NCI-H446 treated with DMSO at 0.1 percent for 48 hours (cell line): ENCODE measurements at regions not wholly inside any gene's neighbourhood (a gene's known extent, or its start where the extent isn't known, plus 50 kb on each side); places are given as distances from the start of the nearest gene placed in this dataset.

ENCODE experiments used
- DNase-seq: peaks from one replicate; lab custom pipeline; 2025; lab: John Stamatoyannopoulos, UW

DNA sequence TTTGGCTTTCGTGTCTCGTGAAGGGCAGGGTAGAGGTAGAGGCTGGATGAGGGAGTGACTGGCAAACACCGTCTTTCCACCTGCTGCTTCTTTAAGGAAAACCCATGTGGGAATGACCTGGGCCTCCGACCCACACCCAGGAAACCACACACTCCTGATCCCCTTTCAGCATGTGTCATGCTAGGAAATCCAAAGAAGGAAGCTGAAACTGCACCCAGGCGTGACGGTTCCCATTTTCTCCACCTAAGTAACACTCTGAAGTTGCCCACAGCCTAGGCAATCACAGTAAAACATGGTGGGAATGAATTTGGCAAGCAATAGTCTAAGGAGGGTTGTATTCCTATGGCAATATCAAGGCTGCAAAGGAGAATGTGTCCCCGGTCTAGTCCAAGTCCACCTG is 538.4 kb upstream of the NOX3 start:
- no peak for DNase-seq

DNA sequence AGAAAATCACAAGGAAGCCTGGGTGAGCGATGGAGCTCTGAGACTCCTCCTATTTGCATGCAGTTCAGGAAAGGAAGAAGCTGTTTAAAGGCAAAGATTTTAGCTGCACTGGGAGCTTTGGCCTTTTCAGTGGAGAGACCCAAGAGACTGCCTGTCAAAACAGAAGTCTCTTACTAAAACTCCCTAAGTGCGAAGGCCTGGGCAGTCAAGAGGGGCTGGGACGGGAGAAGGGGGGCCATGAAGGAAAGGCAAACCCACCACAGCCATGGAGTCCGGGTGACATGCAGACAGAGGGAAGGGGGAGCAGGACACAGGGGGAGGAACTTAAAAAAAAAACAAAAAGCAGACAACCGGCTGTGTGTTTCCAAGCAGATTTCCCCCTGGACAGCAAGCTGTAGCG is 537.6 kb upstream of the NOX3 start:
- DNase-seq = no peak

DNA sequence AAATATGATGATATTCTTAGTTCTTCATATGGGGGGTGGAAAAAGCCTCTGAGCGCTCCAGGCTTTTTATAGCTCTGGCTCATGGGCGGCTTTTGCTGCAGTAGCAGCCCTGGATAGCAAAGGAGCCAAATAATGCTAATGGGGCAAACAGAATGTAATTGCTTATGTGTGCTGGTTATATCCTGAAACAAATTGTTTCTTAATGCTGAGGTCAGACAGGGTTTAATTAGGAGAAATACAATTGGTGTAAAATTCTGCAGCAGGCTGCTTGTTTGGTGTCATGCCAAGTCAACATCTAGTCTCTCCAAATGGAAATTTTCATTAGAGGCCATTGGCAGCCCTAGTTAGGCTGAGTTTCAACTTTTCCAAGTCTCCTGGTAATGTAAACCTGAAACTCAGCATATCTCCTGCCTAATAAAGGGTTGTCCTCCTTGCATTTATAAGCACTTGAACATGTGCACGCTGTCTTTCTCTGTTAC is 530.1 kb upstream of the NOX3 start:
- peak; percentile 37 for DNase-seq

DNA sequence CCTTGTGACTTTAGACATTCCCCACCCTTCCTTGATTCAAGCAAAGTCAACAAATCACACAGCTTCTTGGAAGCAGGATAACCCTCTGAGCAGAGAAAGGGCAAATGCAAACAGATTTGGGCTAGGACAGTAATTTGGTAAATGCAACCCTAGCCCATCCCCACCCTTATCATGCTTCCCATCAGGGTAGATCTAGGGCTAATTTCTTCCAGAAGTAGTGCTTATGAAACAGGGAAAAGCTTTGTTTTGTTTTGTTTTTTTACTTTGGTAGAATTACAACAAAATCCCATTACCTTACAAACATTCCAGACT is 525.1 kb upstream of the NOX3 start:
- DNase-seq = no peak

DNA sequence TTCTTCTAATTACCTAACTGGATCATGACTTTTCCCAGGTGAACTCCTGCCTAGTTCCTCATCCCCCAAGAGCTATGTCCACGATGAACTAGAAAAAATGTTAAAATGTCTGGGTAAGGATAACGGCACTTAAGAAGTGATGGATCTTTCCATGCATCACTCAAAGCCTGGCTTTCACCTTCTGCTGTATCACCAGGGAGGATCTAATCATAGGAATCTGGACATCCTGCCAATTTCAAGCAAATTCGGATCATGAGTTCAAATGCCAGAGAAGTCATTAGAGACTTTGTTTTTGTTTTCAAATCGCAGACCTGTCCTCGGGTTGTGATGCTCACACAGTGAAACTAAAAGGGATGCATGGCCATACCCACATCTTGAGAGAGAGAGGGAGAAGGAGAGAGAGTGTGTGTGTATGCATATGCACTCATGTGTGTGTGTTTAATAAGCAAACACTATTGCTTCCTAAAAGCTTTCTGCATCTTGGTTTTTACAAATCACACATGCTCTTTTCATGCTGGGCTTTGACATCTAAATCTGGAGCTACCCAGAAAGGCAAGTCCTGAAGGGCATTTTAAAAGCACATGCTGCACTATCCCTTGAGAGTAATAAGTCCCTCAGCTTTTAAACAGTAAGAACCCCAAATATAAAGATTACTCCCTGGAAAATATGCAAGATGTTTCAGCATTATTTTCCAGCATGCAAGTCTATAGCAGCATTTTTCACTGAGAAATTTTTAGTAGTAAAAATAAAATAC is 524.6 kb upstream of the NOX3 start:
- DNase-seq = no peak

DNA sequence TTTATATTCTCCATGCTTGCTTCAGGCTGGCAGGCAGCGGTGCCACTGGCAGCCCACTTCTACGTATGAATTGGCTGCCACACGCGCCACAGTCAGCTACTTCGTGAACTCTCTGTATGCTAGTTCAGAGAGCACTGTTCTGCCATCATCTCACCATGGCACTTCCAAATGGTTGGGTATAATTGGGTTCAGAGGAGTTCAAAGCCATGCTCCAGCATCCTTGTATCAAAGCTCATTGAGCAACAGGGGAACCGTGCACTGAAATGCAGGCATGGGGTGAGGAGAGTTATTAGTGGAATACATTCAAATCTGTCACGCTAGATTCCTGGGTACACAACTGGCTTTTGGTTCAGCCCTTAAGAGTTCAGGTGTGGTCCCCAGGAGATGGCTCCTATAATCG is 519.9 kb upstream of the NOX3 start:
- DNase-seq = no peak

DNA sequence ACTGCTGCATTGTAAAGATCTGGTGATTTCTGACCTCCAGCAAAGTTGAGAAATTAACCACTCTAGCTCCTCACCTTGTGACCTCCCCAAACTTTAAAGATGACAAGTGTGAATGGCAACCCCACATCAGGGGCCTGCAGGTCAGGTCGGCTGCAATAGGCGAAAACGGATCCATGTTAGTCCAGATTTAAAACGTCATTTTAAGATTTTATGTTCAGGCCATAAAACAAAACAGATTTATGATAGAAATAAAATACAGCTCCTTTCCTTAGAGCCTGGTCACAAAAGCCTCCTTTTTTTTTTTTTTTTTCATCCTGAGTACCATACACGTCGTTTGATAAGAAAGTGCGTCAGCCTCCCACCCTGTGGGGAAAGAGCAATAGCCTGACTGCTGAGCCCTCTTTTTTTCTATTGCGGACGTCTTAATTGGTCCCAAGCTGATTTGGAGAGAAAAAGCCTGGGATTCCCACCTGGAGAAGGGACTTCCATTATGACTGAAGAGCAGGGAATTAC is 519.2 kb upstream of the NOX3 start:
- DNase-seq = no peak

DNA sequence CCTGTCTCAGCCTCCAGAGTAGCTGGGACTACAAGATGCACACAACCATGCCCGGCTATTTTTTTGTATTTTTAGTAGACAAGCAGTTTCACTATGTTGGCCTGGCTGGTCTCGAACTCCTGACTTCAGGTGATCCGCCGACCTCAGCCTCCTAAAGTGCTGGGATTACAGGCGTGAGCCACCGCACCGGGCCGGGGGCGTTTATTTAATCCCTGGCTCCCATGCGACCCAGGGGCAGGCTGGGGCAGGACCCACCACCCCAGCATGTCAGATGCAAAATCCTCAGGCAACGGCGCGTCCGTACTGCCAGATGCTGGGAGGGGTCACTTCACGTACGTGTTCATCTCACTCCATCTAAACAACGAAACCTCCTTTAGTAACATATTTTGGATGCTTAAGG is 518.7 kb upstream of the NOX3 start:
- DNase-seq = no peak

DNA sequence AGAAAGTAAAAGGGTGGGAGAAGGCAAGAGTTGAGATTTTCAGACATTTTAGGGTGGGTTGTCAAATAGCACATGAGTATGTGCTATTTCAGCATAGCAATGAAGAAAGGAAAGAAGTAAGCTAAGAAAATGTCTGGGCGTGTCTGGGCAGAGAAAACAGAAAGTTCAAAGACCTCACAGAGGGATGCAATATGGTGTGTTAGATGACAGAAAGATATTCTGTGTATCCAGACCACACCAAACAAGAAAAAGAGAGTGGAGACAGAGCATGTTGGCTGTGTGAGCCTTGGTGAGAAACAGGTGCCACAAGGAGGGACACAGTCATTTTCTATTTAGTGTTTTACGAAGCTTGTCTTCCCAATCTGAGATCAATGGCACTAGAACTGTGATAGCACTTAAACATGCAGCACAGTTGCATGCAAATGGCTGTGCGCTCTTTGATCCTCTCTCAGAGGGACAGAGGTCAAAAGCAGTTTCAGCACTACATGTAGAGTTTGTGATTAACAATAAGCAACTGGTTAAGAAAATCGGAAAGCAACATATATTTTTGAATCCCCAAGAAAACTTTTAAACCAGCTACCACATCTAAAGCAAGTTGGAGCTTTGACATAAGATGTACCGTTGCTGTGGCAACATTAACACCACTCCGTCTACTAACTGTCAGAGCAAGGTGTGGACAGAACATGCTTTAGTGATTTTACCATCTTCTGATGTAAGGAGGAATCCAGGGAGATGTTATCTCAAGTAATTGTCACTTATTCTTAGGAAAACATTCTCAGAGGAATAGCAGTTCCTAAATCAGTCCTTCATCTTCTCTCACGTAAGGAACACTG is 515.5 kb upstream of the NOX3 start:
- no peak for DNase-seq

DNA sequence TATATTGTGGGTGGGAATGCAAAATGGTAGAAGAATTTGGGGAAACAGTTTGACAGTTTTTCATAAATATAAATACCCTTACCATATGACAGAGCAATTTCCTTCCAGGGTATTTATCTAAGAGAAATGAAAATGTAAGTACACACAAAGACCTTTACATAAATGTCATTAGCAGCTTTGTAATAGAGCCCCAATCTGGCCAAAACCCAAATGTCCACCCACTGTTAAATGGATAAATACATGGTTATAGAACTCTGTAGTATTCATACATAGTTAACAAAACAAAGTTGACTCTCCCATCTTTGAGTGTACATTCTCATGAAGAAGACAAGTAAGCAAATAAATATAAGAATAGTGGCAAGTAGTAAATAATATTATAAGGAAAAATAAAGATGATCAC is 514.8 kb upstream of the NOX3 start:
- DNase-seq = no peak

DNA sequence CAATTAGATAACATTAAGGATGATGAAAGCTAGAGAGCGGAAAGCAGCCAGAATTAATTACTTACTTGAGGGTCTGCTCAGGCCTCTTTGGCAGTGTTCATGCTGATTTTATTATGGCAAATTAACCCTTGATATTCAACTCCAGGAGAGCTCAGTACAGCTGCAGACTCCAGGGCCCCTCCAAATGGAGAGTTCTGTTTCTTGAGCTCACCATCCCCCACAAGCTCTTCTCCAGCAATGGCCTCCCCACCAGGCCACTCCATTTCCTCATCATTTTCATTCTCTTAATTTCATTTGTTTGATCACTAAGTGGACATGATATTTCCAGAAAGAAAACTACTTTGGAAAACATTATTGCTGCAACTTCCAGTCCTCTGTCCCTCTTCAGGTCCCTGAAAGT is 513.3 kb upstream of the NOX3 start:
- DNase-seq = no peak

DNA sequence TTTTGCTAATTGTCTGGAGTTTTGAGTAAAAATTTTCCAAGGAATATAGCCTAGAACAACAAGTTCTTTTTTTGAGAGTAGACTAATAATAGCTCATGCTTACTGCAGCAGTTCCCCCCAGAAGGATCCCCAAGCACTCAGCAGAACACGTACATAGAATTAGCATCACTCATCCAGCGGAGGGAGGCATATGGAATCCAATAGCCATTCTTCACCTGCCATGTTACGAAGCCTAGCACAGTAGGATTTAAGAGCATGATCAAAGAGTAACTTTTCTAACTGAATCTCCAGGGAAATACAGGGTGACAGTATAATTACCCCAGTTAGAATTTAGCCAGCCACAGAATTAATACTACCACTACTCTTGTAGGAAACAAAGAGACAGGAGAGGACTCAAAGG is 511.7 kb upstream of the NOX3 start:
- DNase-seq = no peak

DNA sequence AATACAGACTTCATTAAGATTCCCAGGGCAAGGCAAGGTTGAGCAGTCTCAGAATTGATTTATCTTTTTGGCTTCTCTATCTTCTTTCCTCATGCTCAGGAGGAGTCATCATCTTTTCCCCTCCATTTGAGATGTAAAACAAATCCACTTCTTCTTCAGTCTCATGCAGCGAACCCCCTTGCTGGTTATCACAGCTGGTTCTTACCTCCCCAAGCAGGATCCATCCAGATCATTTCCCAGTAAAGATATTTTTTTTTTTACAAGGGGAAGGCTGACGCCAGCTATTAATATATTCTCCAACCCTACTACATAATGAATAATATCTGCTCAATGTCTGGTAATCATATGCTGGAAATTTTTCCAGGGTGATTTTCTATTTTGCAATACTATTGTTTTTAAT is 508.9 kb upstream of the NOX3 start:
- DNase-seq = no peak

DNA sequence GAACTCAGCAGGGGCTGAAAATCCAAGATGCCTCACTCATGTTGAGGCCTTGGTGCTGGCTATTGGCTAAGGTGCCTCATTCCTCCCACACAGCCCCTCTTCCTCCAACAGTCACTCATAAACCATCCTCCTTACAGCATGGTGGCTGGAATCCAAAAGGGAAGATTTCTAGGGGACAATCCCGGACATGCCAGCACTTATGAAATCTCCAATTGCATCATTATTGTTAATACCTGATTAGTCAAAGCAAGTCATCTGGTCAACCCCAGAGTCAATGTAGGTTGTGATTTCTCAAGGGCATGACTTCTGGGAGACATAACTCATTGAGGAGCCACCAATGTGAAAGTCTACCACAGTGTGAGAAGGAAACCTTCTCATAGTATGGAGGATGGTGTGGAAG is 506.6 kb upstream of the NOX3 start:
- no peak for DNase-seq

DNA sequence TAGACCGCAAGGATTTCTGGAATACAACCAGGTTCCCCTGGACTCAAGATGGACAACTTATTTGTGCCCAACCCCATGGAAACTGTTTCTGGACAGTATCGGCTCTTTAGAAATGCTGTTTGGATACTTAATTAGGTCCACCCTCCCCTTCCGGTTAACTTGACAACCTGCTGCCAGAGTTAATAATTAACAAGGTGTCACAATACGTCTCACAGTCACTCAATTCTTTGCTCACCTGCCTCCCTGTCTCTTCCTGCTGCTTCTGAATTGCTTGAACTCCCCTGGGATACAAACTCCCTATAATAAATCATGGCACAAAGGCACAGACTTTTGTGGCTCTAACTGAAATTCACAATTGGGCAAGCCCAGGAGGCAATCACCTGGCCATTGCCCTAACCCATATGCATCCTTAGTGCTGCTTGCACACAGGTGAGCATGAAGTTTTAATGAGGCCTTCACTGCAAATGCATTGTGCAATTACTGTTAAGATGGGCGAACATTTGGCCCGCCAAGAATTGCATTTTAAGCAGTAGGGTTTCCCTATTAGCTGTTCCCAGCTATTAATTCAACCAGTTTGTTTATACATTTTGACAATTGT is 504.4 kb upstream of the NOX3 start:
- DNase-seq = no peak

DNA sequence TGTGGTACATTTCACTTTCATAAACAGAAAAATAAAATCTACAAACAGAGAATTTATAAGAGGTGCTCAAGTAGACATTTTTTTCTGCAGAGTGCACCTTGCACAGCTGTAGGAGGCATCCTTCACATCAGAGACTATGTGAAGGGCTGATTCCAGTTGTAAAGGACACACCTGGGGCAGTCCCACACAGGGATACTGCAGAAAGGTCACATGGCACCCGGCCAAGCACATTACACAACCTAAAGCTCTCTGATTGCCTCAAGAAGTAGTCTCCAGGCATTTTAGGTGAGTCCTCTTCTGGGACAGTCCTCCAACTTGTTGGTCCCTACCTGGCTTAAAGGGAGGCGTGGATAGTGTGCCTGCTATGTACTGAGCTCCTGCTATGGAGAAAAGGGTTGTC is 502.9 kb upstream of the NOX3 start:
- DNase-seq = no peak

DNA sequence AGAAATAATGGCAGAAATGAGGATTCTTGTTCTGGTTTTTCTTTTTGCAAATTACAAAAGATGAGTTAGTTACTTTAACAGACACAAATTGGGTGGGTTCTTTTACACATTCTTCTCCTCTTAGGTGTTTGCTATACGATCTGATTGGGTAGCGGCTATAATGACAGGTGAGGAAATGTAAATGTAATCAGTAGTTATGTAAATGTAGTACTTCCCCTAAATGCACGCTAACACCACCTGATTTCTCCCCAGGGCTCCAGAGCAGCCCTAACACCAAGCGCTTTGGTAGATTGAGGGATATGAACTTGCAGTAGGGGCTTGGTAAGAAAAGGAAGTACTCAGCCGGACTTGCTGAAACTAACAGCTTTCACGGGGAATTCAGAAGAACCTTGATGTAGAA is 499.4 kb upstream of the NOX3 start:
- DNase-seq = no peak

DNA sequence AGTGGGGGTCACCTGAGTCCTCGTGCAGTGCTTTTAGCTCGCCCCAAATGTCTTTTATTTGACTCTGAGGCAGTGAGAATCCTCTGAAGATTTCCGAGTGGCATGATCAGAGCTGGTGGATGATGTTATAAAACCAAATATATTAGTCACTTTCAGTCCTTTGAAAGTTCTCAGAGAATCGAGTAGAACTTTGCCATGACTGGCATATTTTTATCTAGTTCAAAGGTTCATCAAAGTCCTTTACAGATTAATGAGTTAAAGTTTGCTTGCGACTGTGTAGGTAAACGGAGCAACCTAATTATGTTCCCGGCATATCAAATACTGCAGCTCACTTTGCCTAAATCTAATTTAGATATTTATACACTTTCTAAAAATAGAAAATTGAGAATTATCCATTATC is 498.5 kb upstream of the NOX3 start:
- no peak for DNase-seq

DNA sequence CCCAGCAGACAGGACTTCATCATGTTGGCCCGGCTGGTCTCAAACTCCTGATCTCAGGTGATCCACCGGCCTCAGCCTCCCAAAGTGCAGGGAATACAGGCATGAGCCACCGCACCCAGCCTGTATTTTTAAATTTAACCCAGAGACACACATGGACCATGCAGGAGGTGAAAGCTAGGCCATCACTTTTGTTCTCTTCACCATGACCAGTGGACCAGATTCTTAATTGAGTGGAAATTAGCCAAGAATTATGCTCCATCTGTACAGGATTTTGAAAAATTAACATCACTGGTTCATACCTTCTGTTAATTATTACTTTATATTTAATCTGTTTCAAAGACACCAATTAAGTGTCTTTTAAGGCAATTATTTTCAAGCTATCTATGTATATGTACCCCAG is 493.6 kb upstream of the NOX3 start:
- DNase-seq = no peak

DNA sequence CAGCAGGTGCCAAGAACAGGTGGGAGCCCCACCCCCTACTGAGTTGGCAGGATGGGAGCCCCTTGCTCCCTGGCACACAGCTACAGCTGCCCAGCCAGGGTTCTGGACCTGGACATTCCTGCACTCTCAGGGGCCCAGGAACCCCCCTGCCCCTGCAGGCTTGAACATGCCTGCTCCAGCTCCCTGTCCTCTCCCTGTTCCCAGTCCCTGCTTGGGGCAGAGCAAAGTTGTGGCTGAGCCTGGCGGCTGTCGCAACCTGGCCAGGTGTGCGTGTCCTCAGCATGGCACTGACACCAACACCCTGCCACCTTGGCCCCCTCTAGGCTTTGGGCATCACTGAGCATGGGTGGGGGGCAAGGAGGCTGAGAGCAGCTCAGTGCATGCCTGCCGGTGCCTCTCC is 491.2 kb upstream of the NOX3 start:
- DNase-seq = no peak

DNA sequence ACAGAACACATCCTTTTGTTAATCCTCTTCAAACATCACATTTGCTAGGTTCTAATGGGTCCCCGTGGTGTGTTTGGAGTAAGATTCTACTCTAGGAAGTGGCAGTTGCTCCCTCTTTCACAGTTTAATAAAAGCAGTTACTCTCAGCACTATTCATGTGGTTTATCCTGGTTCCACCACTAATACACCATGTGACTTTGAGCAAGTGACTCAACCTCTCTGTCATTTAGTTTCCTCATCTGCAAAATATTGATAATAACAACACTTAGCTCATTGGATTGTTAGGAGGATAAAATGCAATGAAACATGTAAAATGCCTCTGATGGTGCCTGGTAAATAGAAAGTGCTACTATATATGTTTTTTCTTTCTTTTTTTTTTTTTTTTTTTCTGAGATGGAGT is 488.0 kb upstream of the NOX3 start:
- DNase-seq = no peak

DNA sequence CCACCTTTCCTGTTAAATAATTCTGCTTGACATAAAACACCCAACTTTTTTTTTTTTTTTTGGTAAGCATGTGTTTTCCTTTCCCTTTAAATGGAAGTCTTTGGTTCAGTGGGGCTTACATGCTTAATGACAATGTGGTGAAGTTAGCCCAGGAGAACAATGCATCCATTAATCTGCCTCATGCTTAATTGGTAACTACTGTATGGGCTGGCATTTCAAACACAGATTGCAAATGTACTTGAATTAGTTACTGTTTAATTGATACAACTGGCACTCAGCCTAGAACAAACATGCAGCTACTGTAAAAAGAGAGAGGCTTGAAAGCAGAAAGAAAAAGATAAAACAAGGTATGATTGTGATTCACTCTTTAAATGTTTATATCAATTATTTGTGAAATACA is 483.6 kb upstream of the NOX3 start:
- DNase-seq = no peak

DNA sequence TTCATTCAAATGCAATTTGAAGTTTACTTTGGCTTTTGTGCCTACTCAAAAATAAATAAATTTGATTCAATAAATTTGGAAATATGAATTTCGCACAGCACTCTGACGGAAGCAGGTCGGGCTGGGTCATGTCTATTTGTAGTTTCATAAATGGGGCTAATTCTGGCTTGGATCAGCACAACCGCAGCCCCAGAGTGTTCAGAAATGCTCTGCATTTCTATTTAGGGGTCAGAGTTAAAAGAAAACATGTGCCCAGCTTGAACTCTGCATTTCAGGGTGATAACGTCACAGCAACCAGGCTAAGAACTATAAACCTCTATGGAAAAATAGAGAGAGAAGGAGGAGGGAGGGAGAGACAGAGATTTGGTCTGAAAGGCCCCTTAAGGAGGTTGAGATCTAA is 480.9 kb upstream of the NOX3 start:
- no peak for DNase-seq
